ENCODE measurements at regions not wholly inside any gene's neighbourhood (a gene's known extent, or its start where the extent isn't known, plus 50 kb on each side); places are given as distances from the start of the nearest gene placed in this dataset.

DNA sequence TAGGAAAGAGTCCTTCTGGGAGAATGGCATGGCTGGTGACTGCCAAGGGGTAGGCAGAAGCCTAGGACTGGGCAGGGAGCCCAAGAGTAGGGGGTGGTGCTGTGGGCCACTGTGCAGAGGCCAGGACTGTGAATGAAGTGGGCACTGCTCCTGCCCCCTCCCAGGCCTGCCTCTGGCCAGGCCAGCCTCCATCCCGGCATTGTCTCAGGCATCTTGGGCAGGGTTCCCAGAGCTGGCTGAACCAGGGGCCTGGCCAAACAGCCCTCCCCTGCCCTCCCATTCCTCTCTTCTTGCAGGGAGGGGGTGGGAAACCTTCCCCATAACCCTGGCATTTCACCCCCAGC, 81.6 kb downstream of the MRPL14 start:
- TF ChIP-seq, protein P1, sequence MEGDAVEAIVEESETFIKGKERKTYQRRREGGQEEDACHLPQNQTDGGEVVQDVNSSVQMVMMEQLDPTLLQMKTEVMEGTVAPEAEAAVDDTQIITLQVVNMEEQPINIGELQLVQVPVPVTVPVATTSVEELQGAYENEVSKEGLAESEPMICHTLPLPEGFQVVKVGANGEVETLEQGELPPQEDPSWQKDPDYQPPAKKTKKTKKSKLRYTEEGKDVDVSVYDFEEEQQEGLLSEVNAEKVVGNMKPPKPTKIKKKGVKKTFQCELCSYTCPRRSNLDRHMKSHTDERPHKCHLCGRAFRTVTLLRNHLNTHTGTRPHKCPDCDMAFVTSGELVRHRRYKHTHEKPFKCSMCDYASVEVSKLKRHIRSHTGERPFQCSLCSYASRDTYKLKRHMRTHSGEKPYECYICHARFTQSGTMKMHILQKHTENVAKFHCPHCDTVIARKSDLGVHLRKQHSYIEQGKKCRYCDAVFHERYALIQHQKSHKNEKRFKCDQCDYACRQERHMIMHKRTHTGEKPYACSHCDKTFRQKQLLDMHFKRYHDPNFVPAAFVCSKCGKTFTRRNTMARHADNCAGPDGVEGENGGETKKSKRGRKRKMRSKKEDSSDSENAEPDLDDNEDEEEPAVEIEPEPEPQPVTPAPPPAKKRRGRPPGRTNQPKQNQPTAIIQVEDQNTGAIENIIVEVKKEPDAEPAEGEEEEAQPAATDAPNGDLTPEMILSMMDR (IDR thresholded peaks at IDR 0.05; ENCODE audit: extremely low read depth, insufficient read depth, missing control alignments) = no peak
- no peak for DNase-seq (ENCODE audit: low spot score)
- in situ Hi-C loops (cut with MboI; ENCODE audit: low pct_unique_long_range_greater_than_20kb, low sequenced_read_pairs, unreplicated experiment) = no loop called here

DNA sequence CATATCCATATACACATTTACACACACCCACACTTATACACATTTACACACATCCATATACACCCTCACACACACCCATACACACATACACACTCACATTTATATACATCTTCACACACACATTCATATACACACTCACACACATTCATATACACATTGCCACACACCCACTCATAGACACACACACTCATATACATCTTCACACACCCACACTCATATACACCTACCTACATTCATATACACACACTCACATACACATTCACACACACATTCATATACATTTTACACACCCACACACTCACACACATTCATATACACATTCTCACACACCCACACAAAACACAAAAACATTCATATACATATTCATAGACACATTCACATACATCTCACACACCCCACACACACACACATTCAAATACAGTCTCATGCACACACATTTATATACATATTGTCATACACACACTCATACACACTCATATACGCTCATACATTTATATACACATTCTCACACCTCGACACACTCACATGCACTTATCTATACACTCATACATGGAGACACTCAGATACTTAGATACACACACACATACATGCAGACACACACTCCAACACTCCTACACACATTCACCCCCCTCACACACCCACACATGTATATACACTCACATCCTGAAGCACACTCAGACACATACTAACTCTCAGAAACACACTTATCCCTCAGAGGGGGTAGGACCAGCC, 82.1 kb downstream of the MRPL14 start:
- DNase-seq (ENCODE audit: low spot score) = no peak
- in situ Hi-C loops (cut with MboI; ENCODE audit: low pct_unique_long_range_greater_than_20kb, low sequenced_read_pairs, unreplicated experiment) = no loop called here
- TF ChIP-seq, protein P1 (IDR thresholded peaks at IDR 0.05; ENCODE audit: extremely low read depth, insufficient read depth, missing control alignments) = no peak

DNA sequence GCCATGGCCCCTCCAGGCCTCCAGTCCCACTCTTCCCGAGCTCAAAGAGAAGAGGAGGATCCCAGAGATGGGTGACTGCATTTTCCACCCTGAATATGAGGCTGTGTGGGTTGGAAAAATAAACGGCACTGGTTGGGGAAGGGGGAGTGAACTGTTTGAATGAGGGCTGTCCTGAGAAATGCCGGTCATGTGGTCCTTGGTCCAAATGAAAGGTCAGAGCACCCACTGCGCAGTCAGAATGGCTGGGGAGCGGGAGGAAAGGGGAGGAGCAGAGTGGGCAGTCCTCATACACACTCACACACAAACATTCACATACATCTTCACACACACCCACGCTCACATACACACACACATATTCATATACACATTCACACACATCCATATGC, 83.1 kb downstream of the MRPL14 start:
- TF ChIP-seq, protein P1 (IDR thresholded peaks at IDR 0.05; ENCODE audit: extremely low read depth, insufficient read depth, missing control alignments) = no peak
- in situ Hi-C loops (cut with MboI; ENCODE audit: low pct_unique_long_range_greater_than_20kb, low sequenced_read_pairs, unreplicated experiment) = no loop called here
- no peak for DNase-seq (ENCODE audit: low spot score)

DNA sequence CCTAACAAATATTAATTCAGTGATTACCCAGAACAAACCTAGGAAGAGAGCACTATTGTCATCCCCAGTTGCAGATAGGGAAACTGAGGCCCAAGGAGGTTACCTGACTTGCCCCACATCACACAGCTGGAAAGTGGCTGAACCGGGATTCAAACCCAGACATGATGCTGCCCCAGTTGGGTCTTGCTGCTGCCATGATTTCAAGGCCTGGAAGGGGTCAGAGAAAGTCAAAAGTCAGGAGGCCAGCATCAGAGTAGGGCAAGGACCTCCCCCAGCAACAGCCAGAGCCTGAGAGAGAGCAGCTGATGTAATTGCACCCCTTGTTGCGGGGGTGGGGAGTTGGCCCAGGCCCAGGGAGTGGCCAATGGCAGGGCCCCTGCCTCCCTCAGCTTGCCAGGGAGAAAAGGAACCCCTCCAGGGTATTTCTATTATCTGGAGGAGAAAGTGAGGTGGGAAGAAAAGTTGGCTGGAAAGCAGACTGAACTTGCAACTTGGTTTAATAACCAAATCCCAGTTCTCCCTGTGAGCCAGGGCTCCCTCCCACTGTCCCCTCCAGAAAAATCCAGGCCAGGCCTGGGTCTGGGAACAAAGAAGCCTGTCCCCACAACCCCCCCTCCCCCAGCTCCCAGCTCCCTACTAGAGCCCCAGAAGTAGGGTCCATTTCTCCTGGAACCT, 83.6 kb downstream of the MRPL14 start:
- TF ChIP-seq, protein P1 (IDR thresholded peaks at IDR 0.05; ENCODE audit: extremely low read depth, insufficient read depth, missing control alignments) = no peak
- in situ Hi-C loops (cut with MboI; ENCODE audit: low pct_unique_long_range_greater_than_20kb, low sequenced_read_pairs, unreplicated experiment) = no loop called here
- DNase-seq (ENCODE audit: low spot score) = no peak

DNA sequence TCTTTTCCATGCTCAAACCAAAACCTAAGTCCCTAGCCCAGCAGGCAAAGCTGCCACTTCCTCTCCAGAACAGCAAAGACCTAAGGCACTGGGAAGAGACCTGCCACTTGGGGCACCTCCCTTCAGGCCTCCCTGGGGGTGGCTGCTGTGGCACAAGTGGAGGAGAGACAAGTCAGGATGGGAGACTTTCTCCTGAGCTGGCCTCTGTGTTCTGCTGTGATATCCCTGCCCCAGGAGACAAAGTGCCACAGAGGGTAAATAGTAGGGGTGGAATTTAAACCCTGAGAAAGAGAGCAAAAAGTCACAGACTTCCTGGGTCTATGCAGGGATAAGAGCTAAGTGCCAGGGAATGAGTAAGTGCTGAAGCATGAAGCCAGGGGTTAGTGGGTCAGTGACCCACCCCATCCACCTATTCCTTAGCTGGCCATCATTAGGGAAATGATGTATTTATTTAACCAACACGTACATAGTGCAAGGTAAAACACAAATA, 84.2 kb downstream of the MRPL14 start:
- TF ChIP-seq, protein P1 (IDR thresholded peaks at IDR 0.05; ENCODE audit: extremely low read depth, insufficient read depth, missing control alignments) = no peak
- DNase-seq (ENCODE audit: low spot score) = no peak
- in situ Hi-C loops (cut with MboI; ENCODE audit: low pct_unique_long_range_greater_than_20kb, low sequenced_read_pairs, unreplicated experiment) = no loop called here

DNA sequence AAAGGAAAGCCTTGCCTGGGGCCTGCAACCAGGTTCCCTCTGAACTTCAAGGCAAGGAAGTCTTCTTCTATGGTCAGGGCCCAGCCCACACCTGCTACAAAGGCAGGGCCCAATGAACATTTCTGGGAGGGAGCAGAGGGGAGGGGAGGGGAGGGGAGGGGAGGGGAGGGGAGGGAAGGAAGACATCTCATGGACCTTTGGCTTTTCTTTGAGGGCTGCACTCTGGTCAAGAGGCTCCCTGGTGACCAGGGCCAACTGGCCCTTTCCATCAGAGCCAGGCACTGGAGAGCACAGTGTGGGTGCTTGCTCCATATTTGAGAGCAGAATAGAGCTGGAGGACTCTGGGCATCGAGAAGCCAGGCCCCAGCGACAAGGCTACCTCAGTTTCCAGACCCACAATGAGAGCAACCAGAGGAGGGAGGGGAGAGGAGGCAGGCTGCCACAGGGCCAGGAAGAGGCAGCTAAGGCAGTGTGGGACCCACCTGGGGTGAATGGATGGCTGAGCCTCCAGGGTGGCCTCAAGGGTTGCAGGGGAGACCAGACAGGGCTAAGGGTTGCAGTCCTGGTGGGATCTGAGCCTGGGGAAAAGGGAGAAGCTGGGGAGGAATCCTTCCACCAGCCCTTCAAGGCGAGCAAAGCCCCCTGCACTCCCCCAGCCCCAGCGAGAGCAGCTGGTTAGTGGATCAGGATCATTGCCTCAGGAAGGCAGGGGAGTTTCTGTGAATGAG, 84.8 kb downstream of the MRPL14 start:
- TF ChIP-seq, protein P1 (IDR thresholded peaks at IDR 0.05; ENCODE audit: extremely low read depth, insufficient read depth, missing control alignments) = no peak
- in situ Hi-C loops (cut with MboI; ENCODE audit: low pct_unique_long_range_greater_than_20kb, low sequenced_read_pairs, unreplicated experiment) = no loop called here
- no peak for DNase-seq (ENCODE audit: low spot score)

All from GM13977 (cell line).